ENCODE measurements at regions not wholly inside any gene's neighbourhood (a gene's known extent, or its start where the extent isn't known, plus 50 kb on each side); places are given as distances from the start of the nearest gene placed in this dataset.

- 92 to 100% methylated on average over 3 of the region's 3 CpGs for WGBS, 2 experiments (ENCODE audit: insufficient coverage in 1 of 2, insufficient read length in 1 of 2)
- Mint-ChIP-seq H3K4me3 (no peak overlapping the region), H3K27ac (no peak overlapping the region), H3K27me3 (ENCODE audit: insufficient read depth) (peaks cover 34% of the 10 kb centered on the region), H3K9me3 (no peaks in the 10 kb centered on the region), H3K4me1 (peaks cover 36% of the 10 kb centered on the region), H3K36me3 (ENCODE audit: low read depth) (no peaks in the 10 kb centered on the region)
- Histone ChIP-seq H3K4me3 (ENCODE audit: low read length) (no peak overlapping the region), H3K27ac (ENCODE audit: low read depth, low read length) (no peak overlapping the region), H3K9me3 (ENCODE audit: control insufficient read depth, low read length) (no peaks in the 10 kb centered on the region), H3K27me3 (ENCODE audit: control insufficient read depth, insufficient read depth, low read length, poor library complexity, severe bottlenecking) (peaks cover 34% of the 10 kb centered on the region), H3K36me3 (ENCODE audit: control insufficient read depth, insufficient read depth, low read length) (no peaks in the 10 kb centered on the region), H3K4me1 (ENCODE audit: control insufficient read depth, insufficient read depth, low read length) (peaks cover 22% of the 10 kb centered on the region), H3K9ac (ENCODE audit: extremely low read depth, low read length, poor library complexity, severe bottlenecking) (no peak overlapping the region)
- no peak for TF ChIP-seq CTCF (conservative IDR thresholded peaks at IDR 0.05)
- DNase-seq: no peak
Measured at GRCh38 chr10:30185916-30186315, 126.5 kb upstream of the JCAD start.

GRCh38 chr10:30185341-30185740 is 126.0 kb upstream of the JCAD start:
- H3K4me1 Mint-ChIP-seq: peaks cover 35% of the 10 kb centered on the region
- peaks cover 22% of the 10 kb centered on the region for H3K4me1 ChIP-seq (ENCODE audit: control insufficient read depth, insufficient read depth, low read length)
- H3K9ac ChIP-seq (ENCODE audit: extremely low read depth, low read length, poor library complexity, severe bottlenecking): no peak overlapping the region
- no peaks in the 10 kb centered on the region for H3K36me3 ChIP-seq (ENCODE audit: control insufficient read depth, insufficient read depth, low read length)
- no peak overlapping the region for H3K27ac ChIP-seq (ENCODE audit: low read depth, low read length)
- no peaks in the 10 kb centered on the region for H3K36me3 Mint-ChIP-seq (ENCODE audit: low read depth)
- H3K9me3 ChIP-seq (ENCODE audit: control insufficient read depth, low read length): no peaks in the 10 kb centered on the region
- TF ChIP-seq CTCF (conservative IDR thresholded peaks at IDR 0.05): no peak
- 91 to 100% methylated on average over 1 of the region's 1 CpG for WGBS, 2 experiments (ENCODE audit: insufficient coverage in 1 of 2, insufficient read length in 1 of 2)
- H3K4me3 Mint-ChIP-seq: no peak overlapping the region
- peaks cover 34% of the 10 kb centered on the region for H3K27me3 Mint-ChIP-seq (ENCODE audit: insufficient read depth)
- no peak overlapping the region for H3K4me3 ChIP-seq (ENCODE audit: low read length)
- no peak overlapping the region for H3K27ac Mint-ChIP-seq
- DNase-seq: no peak
- H3K9me3 Mint-ChIP-seq: no peaks in the 10 kb centered on the region
- H3K27me3 ChIP-seq (ENCODE audit: control insufficient read depth, insufficient read depth, low read length, poor library complexity, severe bottlenecking): peaks cover 34% of the 10 kb centered on the region

GRCh38 chr10:30184397-30185033 is 125.1 kb upstream of the JCAD start:
- DNase-seq: no peak
- H3K27me3 ChIP-seq (ENCODE audit: control insufficient read depth, insufficient read depth, low read length, poor library complexity, severe bottlenecking): peaks cover 34% of the 10 kb centered on the region
- no peak overlapping the region for H3K9ac ChIP-seq (ENCODE audit: extremely low read depth, low read length, poor library complexity, severe bottlenecking)
- no peaks in the 10 kb centered on the region for H3K36me3 Mint-ChIP-seq (ENCODE audit: low read depth)
- H3K9me3 ChIP-seq (ENCODE audit: control insufficient read depth, low read length): no peaks in the 10 kb centered on the region
- peaks cover 35% of the 10 kb centered on the region for H3K4me1 Mint-ChIP-seq
- H3K4me3 Mint-ChIP-seq: no peak overlapping the region
- no peak overlapping the region for H3K4me3 ChIP-seq (ENCODE audit: low read length)
- WGBS, 2 experiments (ENCODE audit: insufficient coverage in 1 of 2, insufficient read length in 1 of 2): 90 to 97% methylated on average over 4 to 7 of the region's 7 CpGs
- H3K27ac Mint-ChIP-seq: no peak overlapping the region
- peaks cover 38% of the 10 kb centered on the region for H3K27me3 Mint-ChIP-seq (ENCODE audit: insufficient read depth)
- no peak overlapping the region for H3K27ac ChIP-seq (ENCODE audit: low read depth, low read length)
- H3K4me1 ChIP-seq (ENCODE audit: control insufficient read depth, insufficient read depth, low read length): peaks cover 22% of the 10 kb centered on the region
- H3K9me3 Mint-ChIP-seq: no peaks in the 10 kb centered on the region
- TF ChIP-seq CTCF (conservative IDR thresholded peaks at IDR 0.05): no peak
- H3K36me3 ChIP-seq (ENCODE audit: control insufficient read depth, insufficient read depth, low read length): no peaks in the 10 kb centered on the region

All from endodermal cell (in vitro differentiated cells).